ENCODE measurements at regions not wholly inside any gene's neighbourhood (a gene's known extent, or its start where the extent isn't known, plus 50 kb on each side); places are given as distances from the start of the nearest gene placed in this dataset.

GRCh38 chr4:23040539-23040938 lies 347.8 kb downstream of the GBA3 start:
- TF ChIP-seq CTCF (IDR thresholded peaks at IDR 0.05; ENCODE audit: unreplicated experiment), result no peak
- peak overlapping the region; percentile 8 for H3K27ac Mint-ChIP-seq (ENCODE audit: low read depth, unreplicated experiment)
- CTCF ChIA-PET, result interaction anchor here (1.3 kb wide), 1 partner anchor 13 kb away, joined by 4 read pairs; no protein-coding TSS in a partner anchor

DNA sequence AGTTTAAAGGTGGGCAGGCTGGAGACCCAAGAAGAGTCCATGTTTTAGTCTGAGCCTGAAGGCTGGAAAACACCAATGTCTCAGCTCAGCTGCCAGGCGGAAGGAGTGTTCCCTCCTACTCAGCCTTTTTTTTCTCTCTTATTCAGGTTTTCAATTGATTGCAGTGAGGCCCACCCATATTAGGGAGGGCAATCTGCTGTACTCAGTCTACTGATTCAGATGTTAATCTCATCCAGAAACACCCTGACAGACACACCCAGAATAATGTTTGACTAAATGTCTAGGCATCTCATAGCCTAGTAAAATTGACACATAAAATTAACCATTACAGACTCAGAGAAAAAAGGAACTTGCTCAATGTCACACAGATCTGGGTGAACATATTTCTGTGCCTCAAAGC lies 347.1 kb downstream of the GBA3 start:
- H3K4me3 Mint-ChIP-seq (ENCODE audit: unreplicated experiment), result no peak overlapping the region
- H3K4me1 Mint-ChIP-seq (ENCODE audit: insufficient read depth, unreplicated experiment), result peaks cover 13% of the 10 kb centered on the region
- no peak for TF ChIP-seq CTCF (IDR thresholded peaks at IDR 0.05; ENCODE audit: unreplicated experiment)
- H3K27me3 Mint-ChIP-seq (ENCODE audit: insufficient read depth, unreplicated experiment), result no peaks in the 10 kb centered on the region
- ChIA-PET CTCF (interaction anchor here (0.8 to 1.3 kb wide), 2 partner anchors 12 to 48 kb away, joined by 4 to 5 read pairs; no protein-coding TSS in a partner anchor), POLR2A (no interaction called here)
- no peaks in the 10 kb centered on the region for H3K9me3 Mint-ChIP-seq (ENCODE audit: unreplicated experiment)
- intact Hi-C loops (cut with micrococcal nuclease), result no loop called here
- BruUV-seq (replicated peaks), result no TSS peak
- no peak for DNase-seq (ENCODE audit: unreplicated experiment)
- peak overlapping the region; percentile 8 for H3K27ac Mint-ChIP-seq (ENCODE audit: low read depth, unreplicated experiment)
- H3K36me3 Mint-ChIP-seq (ENCODE audit: insufficient read depth, unreplicated experiment), result no peaks in the 10 kb centered on the region

More at GRCh38 chr4:23040539-23040938, 347.8 kb downstream of the GBA3 start:
- Mint-ChIP-seq H3K4me3 (ENCODE audit: unreplicated experiment) (no peak overlapping the region), H3K36me3 (ENCODE audit: insufficient read depth, unreplicated experiment) (no peaks in the 10 kb centered on the region), H3K9me3 (ENCODE audit: unreplicated experiment) (no peaks in the 10 kb centered on the region), H3K27me3 (ENCODE audit: insufficient read depth, unreplicated experiment) (no peaks in the 10 kb centered on the region), H3K4me1 (ENCODE audit: insufficient read depth, unreplicated experiment) (peaks cover 13% of the 10 kb centered on the region)
- POLR2A ChIA-PET, result interaction anchor here (0.6 kb wide), 1 partner anchor 691 kb away, joined by 4 read pairs; no protein-coding TSS in a partner anchor
- intact Hi-C loops (cut with micrococcal nuclease), result no loop called here
- no TSS peak for BruUV-seq (replicated peaks)
- no peak for DNase-seq (ENCODE audit: unreplicated experiment)

- no peaks in the 10 kb centered on the region for H3K27me3 Mint-ChIP-seq (ENCODE audit: insufficient read depth, unreplicated experiment)
- POLR2A ChIA-PET, result no interaction called here
- no TSS peak for BruUV-seq (replicated peaks)
- no peaks in the 10 kb centered on the region for H3K36me3 Mint-ChIP-seq (ENCODE audit: insufficient read depth, unreplicated experiment)
- no peak overlapping the region for H3K27ac Mint-ChIP-seq (ENCODE audit: low read depth, unreplicated experiment)
- TF ChIP-seq CTCF (IDR thresholded peaks at IDR 0.05; ENCODE audit: unreplicated experiment), result no peak
- peaks cover 13% of the 10 kb centered on the region for H3K4me1 Mint-ChIP-seq (ENCODE audit: insufficient read depth, unreplicated experiment)
- no peaks in the 10 kb centered on the region for H3K9me3 Mint-ChIP-seq (ENCODE audit: unreplicated experiment)
- CTCF ChIA-PET, result interaction anchor here (0.8 to 1.3 kb wide), 2 partner anchors 11 to 47 kb away, joined by 4 to 5 read pairs; no protein-coding TSS in a partner anchor
- no peak overlapping the region for H3K4me3 Mint-ChIP-seq (ENCODE audit: unreplicated experiment)
- no peak for DNase-seq (ENCODE audit: unreplicated experiment)
- intact Hi-C loops (cut with micrococcal nuclease), result no loop called here
These were observed 346.1 kb downstream of the GBA3 start for GRCh38 chr4:23038626-23039491.

DNA sequence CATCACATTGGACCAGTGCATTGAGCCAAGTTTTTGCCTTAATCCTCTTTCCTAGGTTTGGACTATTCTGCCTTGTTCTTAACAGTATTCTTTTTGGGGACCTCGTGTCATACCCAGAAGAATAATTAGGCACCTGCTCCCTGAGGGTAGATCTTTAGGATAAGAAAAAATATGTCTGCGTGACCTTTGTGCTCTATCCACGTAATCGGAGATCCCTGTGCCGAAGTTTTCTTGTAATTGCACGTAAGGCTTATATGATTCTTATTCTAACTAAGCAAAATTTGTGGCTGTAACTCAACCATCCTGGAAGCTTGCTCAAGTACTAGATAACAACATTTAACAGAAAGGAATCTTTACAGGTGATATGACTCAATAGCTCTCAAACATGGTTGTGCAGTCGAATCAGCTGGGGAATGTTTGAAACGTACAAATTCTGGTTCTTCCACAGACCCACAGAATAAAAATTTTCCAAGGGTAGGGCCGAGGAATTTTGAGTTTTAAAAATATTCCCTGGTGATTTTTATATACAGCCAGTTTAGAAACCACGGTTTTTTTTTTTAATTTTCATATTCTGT lies 344.3 kb downstream of the GBA3 start:
- Mint-ChIP-seq H3K9me3 (ENCODE audit: unreplicated experiment) (no peaks in the 10 kb centered on the region), H3K27me3 (ENCODE audit: insufficient read depth, unreplicated experiment) (no peaks in the 10 kb centered on the region), H3K27ac (ENCODE audit: low read depth, unreplicated experiment) (no peak overlapping the region), H3K4me3 (ENCODE audit: unreplicated experiment) (no peak overlapping the region), H3K36me3 (ENCODE audit: insufficient read depth, unreplicated experiment) (no peaks in the 10 kb centered on the region), H3K4me1 (ENCODE audit: insufficient read depth, unreplicated experiment) (peaks cover 13% of the 10 kb centered on the region)
- BruUV-seq (replicated peaks), result no TSS peak
- no peak for TF ChIP-seq CTCF (IDR thresholded peaks at IDR 0.05; ENCODE audit: unreplicated experiment)
- no peak for DNase-seq (ENCODE audit: unreplicated experiment)
- ChIA-PET POLR2A (no interaction called here), CTCF (no interaction called here)
- intact Hi-C loops (cut with micrococcal nuclease), result no loop called here
